SW480 (cell line): ENCODE measurements at regions not wholly inside any gene's neighbourhood (a gene's known extent, or its start where the extent isn't known, plus 50 kb on each side); places are given as distances from the start of the nearest gene placed in this dataset.

ENCODE experiments used
- DNase-seq: peaks from one replicate; pipeline ENCODE4 v3.0.0-alpha.2; 2016; ENCODE audit warnings: low spot score

- no peak for DNase-seq
These were observed 641.0 kb downstream of the FGF9 start for GRCh38 chr13:22311734-22312404.

- no peak for DNase-seq
These were observed 641.5 kb downstream of the FGF9 start for GRCh38 chr13:22312405-22312803.

DNA sequence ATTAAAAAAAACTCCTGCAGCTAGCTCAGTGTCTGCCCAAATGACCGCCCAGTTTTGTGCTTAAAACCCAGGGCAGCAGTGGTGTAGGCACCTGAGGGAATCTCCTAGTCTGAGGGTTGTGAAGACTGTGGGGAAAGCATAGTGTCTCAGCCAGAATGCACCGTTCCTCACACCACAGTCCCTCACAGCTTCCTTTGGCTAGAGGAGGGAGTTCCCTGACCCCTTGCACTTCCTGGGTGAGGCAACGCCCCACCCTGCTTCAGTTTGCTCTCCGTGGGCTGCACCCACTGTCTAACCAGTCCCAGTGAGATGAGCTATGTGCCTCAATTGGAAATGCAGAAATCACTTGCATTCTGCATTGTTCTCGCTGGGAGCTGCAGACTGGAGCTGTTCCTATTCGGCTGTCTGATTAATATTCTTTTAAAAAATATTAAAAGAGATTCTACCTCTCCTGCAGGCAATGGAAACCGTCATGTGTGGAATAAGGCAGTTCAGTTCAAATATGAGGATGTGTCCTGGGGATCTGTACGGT, 645.7 kb downstream of the FGF9 start:
- DNase-seq = no peak

DNA sequence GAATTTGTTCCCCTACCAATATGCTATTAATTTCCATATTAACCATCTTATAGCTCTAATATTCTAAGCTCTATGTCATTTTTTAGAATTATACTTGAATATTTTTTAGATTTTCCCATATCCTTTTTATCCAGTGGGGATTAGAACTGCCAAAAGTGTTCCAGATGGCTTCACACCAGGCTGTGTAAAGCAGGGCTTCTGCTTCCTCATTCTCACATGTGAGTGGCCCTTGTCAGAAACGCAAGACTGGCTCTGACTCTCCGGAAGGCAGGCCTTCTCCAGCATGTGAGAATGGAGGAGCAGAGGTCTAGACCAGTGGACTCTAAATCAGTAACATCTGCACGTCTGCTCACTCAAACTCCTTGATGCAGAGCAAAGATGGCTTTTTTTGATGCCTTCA, 650.1 kb downstream of the FGF9 start:
- DNase-seq = no peak

GRCh38 chr13:22325761-22326160, 654.9 kb downstream of the FGF9 start:
- no peak for DNase-seq

DNA sequence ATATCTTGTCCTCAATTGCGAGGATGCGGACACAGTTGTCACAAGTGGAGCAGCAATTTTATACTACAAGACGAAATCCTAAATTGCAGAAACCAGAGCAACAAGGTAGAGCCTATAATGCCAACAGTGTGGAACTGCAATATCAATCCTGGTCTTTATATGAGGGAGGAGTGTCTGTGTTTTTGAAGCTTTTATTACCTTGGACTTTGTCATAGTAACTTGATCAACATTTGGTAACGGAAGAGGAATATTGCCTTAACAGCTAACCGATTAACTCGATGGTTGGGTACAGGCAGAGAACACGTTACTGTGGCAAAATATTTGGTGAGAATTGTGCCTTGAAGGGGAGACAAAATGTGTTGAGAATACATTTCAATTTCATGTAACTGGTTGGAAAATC, 661.5 kb downstream of the FGF9 start:
- DNase-seq = no peak

DNA sequence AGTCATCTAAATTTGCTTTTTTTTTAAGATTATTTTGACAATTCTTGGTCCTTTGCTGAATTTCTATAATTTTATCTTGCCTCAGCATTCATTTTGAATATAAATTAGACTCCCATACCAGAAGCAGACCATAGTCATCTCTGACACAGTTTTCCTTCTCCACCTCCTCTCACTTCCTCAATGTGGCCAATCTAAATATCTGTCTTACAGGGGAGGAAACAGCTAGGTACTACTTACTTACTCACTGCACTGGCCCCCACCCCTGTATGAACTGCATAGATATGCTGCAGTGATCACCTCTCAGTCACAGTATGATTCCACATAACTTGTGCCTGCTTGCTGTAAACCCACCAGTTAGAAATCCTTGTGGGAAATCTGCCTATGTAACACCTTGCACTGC, 665.6 kb downstream of the FGF9 start:
- no peak for DNase-seq

DNA sequence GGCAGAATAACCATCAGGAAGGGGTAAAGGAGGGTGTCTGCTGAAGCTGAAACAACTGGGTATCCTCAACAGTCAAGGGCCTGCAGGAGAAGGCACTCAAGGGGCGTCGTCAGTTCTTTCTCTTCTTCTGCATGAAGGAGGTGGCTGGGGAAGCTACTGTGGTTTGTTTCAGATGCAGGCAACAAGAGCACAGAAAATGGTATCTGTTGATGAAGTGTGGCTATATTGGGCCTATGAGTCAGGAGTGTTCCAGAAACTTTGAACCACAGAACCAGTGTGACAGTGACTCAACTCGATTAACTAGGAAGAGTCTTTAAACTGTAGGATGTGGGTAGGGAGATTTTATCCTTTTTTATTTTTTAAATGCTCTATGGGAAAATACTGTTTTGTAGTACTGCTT, 686.3 kb downstream of the FGF9 start:
- peak; percentile 27 for DNase-seq

DNA sequence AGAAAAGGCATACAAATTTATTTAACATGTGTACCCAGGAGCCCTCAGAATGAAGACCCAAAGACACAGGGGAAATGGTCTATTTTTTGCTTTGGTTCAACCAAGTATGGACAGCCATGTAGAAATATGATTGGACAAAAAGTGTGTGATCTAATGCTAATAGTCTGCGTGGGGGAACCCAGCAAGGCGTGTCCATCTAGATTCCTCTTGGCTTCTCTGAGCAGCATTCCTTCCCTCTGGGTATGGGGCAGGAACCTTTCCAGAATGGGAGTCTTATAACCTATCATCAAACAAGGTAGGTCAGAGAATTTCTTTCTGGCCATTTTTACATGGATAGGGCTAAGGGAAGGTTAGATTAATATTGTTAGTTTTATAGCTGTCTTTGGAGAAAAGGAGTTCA, 698.2 kb downstream of the FGF9 start:
- DNase-seq = no peak

DNA sequence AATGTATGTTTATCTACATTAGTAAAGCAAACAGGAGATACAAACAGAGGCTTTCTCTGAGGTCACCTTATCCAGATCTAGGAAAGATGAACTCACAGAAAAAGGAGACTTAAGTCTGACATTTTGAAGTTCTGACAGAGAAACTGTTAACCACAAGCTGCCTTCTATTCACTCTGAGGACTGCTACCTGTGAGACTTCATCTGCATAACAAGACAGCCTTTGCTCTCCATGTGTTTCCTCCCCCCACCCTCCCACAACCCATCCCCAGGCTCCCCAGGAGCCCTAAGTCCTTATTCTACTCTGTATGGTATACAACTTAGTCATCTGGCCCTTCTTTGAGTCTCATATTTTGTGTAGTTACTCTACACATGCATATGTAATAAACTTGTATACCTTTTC, 699.0 kb downstream of the FGF9 start:
- no peak for DNase-seq

DNA sequence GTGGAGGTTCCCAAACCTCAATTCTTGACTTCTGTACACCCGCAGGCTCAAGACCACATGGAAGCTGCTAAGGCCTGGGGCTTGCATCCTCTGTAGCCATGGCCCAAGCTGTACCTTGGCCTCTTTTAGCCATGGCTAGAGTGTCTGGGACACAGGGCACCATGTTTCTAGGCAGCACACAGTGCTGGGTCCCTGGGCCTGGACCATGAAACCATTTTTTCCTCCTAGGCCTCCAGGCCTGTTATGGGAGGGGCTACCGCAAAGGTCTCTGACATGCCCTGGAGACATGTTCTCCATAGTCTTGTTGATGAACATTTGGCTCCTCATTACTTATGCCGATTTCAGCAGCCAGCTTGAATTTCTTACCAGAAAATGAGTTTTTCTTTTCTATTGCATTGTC, 701.4 kb downstream of the FGF9 start:
- no peak for DNase-seq

- DNase-seq = no peak
These were observed 704.3 kb downstream of the FGF9 start for GRCh38 chr13:22375151-22375550.

DNA sequence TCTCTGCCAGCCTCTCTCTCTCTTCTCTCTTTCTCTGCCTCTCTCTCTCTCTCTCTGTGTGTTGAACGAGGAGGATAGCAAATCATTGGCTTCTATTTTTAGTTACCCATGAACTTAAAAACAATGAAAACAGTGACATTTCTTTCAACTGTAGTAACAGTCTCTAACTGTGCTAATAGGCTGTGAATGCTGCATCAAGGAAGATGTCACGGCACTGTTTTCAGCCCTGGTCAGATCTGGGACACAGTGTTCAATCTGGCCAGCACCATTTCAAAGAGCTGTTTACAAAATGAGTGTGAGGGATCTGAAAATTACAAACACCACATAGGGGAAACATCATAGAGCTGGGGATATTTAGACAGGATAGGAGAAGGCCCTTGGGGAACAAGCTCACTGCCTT, 717.0 kb downstream of the FGF9 start:
- DNase-seq = no peak

DNA sequence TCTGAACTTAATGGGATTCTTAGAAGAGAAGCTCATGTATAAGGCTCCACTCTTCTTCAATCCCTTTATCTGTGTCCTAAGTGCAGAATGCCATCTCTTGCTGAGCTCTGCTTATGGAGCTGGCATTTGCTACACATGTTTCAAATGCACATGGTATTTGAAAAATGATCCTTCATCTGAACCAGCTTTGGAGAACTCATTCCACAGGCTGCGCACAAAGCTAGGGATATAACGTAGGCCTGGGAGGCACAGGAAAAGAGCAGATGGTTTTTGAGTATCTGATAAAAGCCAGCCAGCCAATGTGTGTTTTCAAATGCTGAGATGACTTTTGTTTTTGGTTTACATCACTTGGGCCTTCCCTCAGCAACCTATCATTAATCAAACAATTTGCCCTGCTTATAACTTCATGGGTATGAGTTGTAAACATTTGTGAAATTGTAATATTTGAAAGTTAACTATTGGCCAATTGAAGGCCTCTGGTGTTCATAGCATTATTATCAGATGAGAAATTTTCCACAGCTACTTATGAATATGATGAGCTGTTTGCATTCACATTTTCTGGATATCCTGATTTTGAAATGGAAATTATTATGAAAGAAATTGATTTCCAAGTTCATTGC, 729.0 kb downstream of the FGF9 start:
- DNase-seq = no peak

GRCh38 chr13:22402682-22403081, 731.8 kb downstream of the FGF9 start:
- DNase-seq = no peak

- no peak for DNase-seq
These were observed 732.3 kb downstream of the FGF9 start for GRCh38 chr13:22403144-22403543.

DNA sequence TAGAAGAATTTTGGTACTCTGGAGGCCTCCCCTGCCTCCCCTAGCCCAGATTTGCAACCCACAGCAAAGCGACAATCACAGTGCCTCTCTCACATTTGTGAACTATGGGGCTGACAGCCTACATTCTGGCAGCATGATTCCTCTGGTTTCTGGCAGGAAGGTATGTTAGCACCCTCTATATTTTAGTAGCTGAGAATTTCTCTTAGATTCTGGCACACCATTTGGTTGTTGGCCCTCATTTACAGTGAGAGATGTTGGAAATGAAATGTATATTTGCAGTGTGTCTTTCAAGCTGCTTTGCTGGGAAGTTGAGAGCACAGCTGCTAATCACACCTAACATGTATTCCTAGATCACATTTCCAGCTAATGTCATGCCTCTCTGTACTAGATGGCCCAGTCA, 735.0 kb downstream of the FGF9 start:
- no peak for DNase-seq

GRCh38 chr13:22412452-22412851, 741.6 kb downstream of the FGF9 start:
- DNase-seq = no peak

DNA sequence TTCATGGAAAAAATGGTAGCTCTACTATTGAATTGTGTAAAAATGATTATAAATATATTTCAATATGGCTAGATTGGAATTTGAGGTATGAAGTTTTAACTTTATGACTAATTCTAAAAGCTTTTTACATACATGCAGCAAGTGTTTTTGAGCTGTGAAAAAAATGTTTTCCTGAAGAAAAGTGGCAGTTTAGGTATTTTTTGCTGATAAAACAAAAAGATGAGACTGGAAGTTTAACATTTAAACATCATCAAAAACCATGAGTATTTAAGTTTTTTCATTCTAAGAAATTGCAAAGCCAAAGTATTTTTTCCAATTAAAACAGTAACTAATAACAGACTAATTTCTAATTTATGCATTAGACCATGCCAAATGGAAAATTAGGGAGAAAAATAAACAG, 751.1 kb downstream of the FGF9 start:
- no peak for DNase-seq

GRCh38 chr13:22422712-22423111, 751.8 kb downstream of the FGF9 start:
- no peak for DNase-seq

- no peak for DNase-seq
These were observed 752.4 kb downstream of the FGF9 start for GRCh38 chr13:22423261-22423660.

DNA sequence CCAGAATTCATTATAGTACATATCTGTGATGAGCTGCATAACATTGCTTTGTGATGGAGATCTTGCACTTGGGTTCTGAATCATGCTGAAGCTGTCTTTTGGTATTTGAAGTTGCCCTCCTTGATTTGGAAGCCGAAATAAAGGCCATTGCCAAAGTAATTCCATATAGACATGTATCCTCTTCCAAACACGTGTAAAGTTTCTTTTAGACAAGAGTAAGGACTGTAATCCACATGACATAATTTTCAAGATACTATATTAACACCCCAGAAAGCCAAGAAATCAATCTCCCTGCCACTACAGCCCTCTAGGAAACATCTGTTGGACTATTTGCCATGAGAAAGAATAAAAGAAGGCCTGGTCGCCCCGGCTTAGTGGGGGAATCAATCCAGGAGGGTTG, 754.2 kb downstream of the FGF9 start:
- no peak for DNase-seq

- no peak for DNase-seq
These were observed 753.7 kb upstream of the SGCG start for GRCh38 chr13:22427066-22427465.

GRCh38 chr13:22427783-22428182, 753.0 kb upstream of the SGCG start:
- DNase-seq = no peak
